ENCODE measurements at regions not wholly inside any gene's neighbourhood (a gene's known extent, or its start where the extent isn't known, plus 50 kb on each side); places are given as distances from the start of the nearest gene placed in this dataset.

DNA sequence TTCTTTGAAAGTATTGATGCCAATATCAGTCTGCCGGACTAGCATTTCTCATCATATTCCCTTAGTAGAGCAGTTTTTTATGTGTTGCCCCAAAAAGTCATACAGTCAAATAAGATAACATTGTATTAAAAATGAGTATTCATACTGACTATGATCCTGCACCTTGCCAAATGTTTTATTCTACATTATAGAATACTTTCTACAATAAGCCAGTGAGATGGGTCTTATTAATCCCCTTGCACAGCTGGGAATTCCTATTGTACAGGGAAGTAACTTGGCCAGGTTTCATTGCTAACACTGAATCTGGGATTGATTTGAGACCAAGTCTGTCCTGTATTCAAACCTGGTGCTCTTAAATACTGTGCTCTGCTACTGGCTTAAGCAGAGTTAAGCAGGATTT is 114.0 kb downstream of the KCTD12 start:
- TF ChIP-seq POLR2AphosphoS5 (IDR thresholded peaks at IDR 0.05; ENCODE audit: borderline replicate concordance, low read depth, low read length) (no peak), EZH2 (IDR thresholded peaks at IDR 0.05) (no peak)
